Prostate gland (tissue), 2 donors: ENCODE measurements at regions not wholly inside any gene's neighbourhood (a gene's known extent, or its start where the extent isn't known, plus 50 kb on each side); places are given as distances from the start of the nearest gene placed in this dataset.
"Not testable (repeated sequence)": the region's sequence is repeated elsewhere in the genome, so short reads cannot be mapped to it uniquely, and the experiment has no call there.

Experiments
- DNase-seq: peaks from one replicate; pipeline ENCODE4 v3.0.0-alpha.2; 2019; ENCODE audit warnings: low spot score
- H3K27ac ChIP-seq, 2 donors: fragments of 200-600 bp; sonication (generic); 2 replicates each; pipeline ENCODE4 v1.5.1; 2017 to 2019
- H3K27me3 ChIP-seq: fragments of 200-600 bp; sonication (generic); replicated peaks from 2 replicates; pipeline ENCODE4 v1.5.1; 2019; ENCODE audit not compliant: insufficient read depth
- H3K36me3 ChIP-seq, 2 donors: fragments of 200-600 bp; sonication (generic); 1 replicate in 1 of 2; 2 replicates in 1 of 2; pipeline versions ENCODE4 v1.5.1 to v1.8.1; 2017 to 2019
- H3K4me1 ChIP-seq: fragments of 200-600 bp; sonication (generic); replicated peaks from 2 replicates; pipeline ENCODE4 v1.5.1; 2019
- H3K4me3 ChIP-seq, 2 donors: fragments of 200-600 bp; sonication (generic); 2 replicates each; pipeline ENCODE4 v1.5.1; 2017 to 2019
- H3K9me3 ChIP-seq: fragments of 200-600 bp; sonication (generic); 2 replicates; pipeline ENCODE4 v1.5.1; 2017
- CTCF ChIP-seq, 4 experiments: fragments of 200-600 bp in 2 of 4; fragments of 450-650 bp in 2 of 4; sonication (generic) in 2 of 4; IDR thresholded peaks; 1 replicate in 3 of 4; 2 replicates in 1 of 4; pipeline ENCODE4 v1.5.1; 2016 to 2019; ENCODE audit warnings: antibody characterized with exemption in 4 of 4, mild to moderate bottlenecking in 2 of 4, moderate library complexity in 2 of 4
- POLR2A ChIP-seq: fragments of 450-650 bp; IDR thresholded peaks from one replicate; pipeline ENCODE4 v1.6.1; 2016; ENCODE audit warnings: antibody characterized with exemption, mild to moderate bottlenecking
- POLR2AphosphoS5 ChIP-seq: sonication (generic); formaldehyde crosslinking; IDR thresholded peaks from one replicate; pipeline ENCODE4 v1.6.1; 2017; ENCODE audit warnings: antibody characterized with exemption
- WGBS: methylation state at CpG from one replicate; pipeline ENCODE4 v1.1.5; 2018; 5-methylcytosine and 5-hydroxymethylcytosine counted together
- intact Hi-C: fragments of 100-400 bp; cut with DNase I; formaldehyde crosslinking; loops from one replicate; pipeline ENCODE4 v1.14.2; 2022

GRCh38 chr7:26944501-26945358 is 80.3 kb upstream of the SKAP2 start:
- Histone ChIP-seq H3K4me1 (no peaks in the 10 kb centered on the region), H3K4me3 (no peak overlapping the region), H3K27me3 (no peaks in the 10 kb centered on the region), H3K27ac (no peak overlapping the region), H3K9me3 (no peaks in the 10 kb centered on the region), H3K36me3 (no peaks in the 10 kb centered on the region)
- no peak for TF ChIP-seq CTCF (IDR thresholded peaks at IDR 0.05)
- TF ChIP-seq POLR2AphosphoS5: no peak
- TF ChIP-seq POLR2A: no peak
- intact Hi-C loops: no loop called here
- WGBS: 53% methylated on average over 4 of the region's 4 CpGs
- no peak for DNase-seq

- TF ChIP-seq CTCF (IDR thresholded peaks at IDR 0.05) (no peak), POLR2A (no peak), POLR2AphosphoS5 (no peak)
- Histone ChIP-seq H3K4me1 (no peaks in the 10 kb centered on the region), H3K36me3 (no peaks in the 10 kb centered on the region), H3K27ac (no peak overlapping the region), H3K4me3 (no peak overlapping the region), H3K27me3 (no peaks in the 10 kb centered on the region), H3K9me3 (no peaks in the 10 kb centered on the region)
- intact Hi-C loops: no loop called here
- WGBS: 33% methylated on average over 1 of the region's 1 CpG
- no peak for DNase-seq
These were observed 73.7 kb upstream of the SKAP2 start for GRCh38 chr7:26937939-26938623.

GRCh38 chr7:26937306-26937705 is 72.9 kb upstream of the SKAP2 start:
- no peak for TF ChIP-seq POLR2AphosphoS5
- TF ChIP-seq CTCF (IDR thresholded peaks at IDR 0.05): no peak
- TF ChIP-seq POLR2A: no peak
- DNase-seq: no peak
- Histone ChIP-seq H3K9me3 (no peaks in the 10 kb centered on the region), H3K36me3 (no peaks in the 10 kb centered on the region), H3K4me1 (no peaks in the 10 kb centered on the region), H3K27ac (no peak overlapping the region), H3K4me3 (no peak overlapping the region), H3K27me3 (no peaks in the 10 kb centered on the region)
- intact Hi-C loops: no loop called here

- not testable (repeated sequence) for H3K27me3 ChIP-seq, DNase-seq
- 86% methylated on average over 3 of the region's 3 CpGs for WGBS
These were observed 68.2 kb upstream of the SKAP2 start for GRCh38 chr7:26932616-26933015.

GRCh38 chr7:26930845-26931244 is 66.5 kb upstream of the SKAP2 start:
- Histone ChIP-seq H3K27me3 (no peaks in the 10 kb centered on the region), H3K9me3 (no peaks in the 10 kb centered on the region), H3K27ac (no peak overlapping the region), H3K4me3 (no peak overlapping the region), H3K36me3 (no peaks in the 10 kb centered on the region), H3K4me1 (no peaks in the 10 kb centered on the region)
- intact Hi-C loops: no loop called here
- no peak for TF ChIP-seq POLR2AphosphoS5
- DNase-seq: no peak

More at GRCh38 chr7:26932616-26933015, 68.2 kb upstream of the SKAP2 start:
- H3K36me3 ChIP-seq, H3K4me1 ChIP-seq, H3K9me3 ChIP-seq, intact Hi-C loops, H3K27ac ChIP-seq, H3K4me3 ChIP-seq: not testable (repeated sequence)

GRCh38 chr7:26930201-26930600 is 65.8 kb upstream of the SKAP2 start:
- no peak overlapping the region for H3K4me3 ChIP-seq
- no peak for TF ChIP-seq POLR2A
- no peak for TF ChIP-seq POLR2AphosphoS5
- no peak for TF ChIP-seq CTCF (IDR thresholded peaks at IDR 0.05)
- no peaks in the 10 kb centered on the region for H3K27me3 ChIP-seq
- H3K4me1 ChIP-seq: no peaks in the 10 kb centered on the region
- no peak for DNase-seq
- H3K27ac ChIP-seq: no peak overlapping the region
- intact Hi-C loops: no loop called here
- no peaks in the 10 kb centered on the region for H3K36me3 ChIP-seq
- WGBS: 40% methylated on average over 3 of the region's 3 CpGs
- H3K9me3 ChIP-seq: no peaks in the 10 kb centered on the region
